ENCODE measurements at regions not wholly inside any gene's neighbourhood (a gene's known extent, or its start where the extent isn't known, plus 50 kb on each side); places are given as distances from the start of the nearest gene placed in this dataset.
A peak's percentile ranks its signal among the peaks of the same experiment; 100 is the strongest.

DNA sequence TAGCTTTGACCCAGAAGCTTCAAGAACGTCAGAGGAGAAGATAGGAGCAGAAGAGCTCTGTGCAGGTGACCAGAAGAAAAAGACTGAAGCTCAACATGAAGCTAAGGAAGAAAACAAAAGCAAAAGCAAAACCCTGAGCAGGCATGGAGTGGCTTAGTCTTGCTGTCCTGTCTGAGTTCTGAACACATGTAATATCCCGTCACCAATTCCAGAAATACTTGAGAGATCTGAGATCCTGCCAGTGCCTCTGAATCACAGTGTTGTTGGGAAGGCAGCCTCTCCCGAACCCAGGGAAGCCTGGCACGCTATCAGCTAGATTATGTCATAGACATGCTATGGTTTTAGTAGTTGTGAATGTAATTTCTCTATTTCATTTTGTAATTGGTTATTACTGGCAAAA, 235.7 kb downstream of the ICE1 start:
- TF ChIP-seq, protein P1, sequence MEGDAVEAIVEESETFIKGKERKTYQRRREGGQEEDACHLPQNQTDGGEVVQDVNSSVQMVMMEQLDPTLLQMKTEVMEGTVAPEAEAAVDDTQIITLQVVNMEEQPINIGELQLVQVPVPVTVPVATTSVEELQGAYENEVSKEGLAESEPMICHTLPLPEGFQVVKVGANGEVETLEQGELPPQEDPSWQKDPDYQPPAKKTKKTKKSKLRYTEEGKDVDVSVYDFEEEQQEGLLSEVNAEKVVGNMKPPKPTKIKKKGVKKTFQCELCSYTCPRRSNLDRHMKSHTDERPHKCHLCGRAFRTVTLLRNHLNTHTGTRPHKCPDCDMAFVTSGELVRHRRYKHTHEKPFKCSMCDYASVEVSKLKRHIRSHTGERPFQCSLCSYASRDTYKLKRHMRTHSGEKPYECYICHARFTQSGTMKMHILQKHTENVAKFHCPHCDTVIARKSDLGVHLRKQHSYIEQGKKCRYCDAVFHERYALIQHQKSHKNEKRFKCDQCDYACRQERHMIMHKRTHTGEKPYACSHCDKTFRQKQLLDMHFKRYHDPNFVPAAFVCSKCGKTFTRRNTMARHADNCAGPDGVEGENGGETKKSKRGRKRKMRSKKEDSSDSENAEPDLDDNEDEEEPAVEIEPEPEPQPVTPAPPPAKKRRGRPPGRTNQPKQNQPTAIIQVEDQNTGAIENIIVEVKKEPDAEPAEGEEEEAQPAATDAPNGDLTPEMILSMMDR (IDR thresholded peaks at IDR 0.05; ENCODE audit: extremely low read depth, missing control alignments) = no peak
- DNase-seq (ENCODE audit: low spot score) = peak; percentile 9

DNA sequence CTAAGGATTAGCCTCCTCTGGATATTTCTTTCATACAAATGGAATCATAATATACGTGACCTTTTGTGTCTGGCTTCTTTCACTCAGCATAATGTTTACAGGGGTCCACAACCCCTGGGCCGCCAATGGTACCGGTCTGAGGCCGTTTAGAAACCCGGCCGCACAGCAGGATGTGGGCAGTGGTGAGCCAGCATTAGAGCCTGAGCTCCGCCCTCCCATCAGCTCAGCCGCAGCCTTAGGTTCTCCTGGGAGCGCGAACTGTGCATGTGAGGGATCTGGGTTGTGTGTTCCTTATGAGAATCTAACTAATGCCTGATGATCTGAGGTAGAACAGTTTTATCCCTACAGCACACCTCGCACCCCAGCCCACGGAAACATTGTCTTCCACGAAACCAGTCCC, 229.7 kb downstream of the ICE1 start:
- TF ChIP-seq, protein P1 (IDR thresholded peaks at IDR 0.05; ENCODE audit: extremely low read depth, missing control alignments) = no peak
- DNase-seq (ENCODE audit: low spot score) = no peak

DNA sequence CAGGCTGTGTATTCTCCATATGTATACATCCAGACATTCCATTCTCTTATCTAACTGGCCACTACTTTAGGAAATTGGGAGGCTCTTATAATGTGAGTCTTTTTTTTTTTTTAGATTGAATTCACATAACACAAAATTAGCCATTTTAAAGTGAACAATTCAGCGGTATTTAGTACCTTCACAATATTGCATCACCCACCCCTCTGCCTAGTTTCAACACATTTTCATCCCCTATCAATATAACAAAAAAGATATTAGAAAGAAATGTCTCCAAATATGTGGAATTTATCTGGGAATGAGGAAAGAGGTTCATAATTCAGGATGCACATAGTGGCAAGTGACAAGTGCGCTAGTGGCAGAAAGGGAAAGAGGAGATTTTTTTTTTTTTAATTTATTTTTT, 228.5 kb downstream of the ICE1 start:
- TF ChIP-seq, protein P1 (IDR thresholded peaks at IDR 0.05; ENCODE audit: extremely low read depth, missing control alignments) = no peak
- no peak for DNase-seq (ENCODE audit: low spot score)

DNA sequence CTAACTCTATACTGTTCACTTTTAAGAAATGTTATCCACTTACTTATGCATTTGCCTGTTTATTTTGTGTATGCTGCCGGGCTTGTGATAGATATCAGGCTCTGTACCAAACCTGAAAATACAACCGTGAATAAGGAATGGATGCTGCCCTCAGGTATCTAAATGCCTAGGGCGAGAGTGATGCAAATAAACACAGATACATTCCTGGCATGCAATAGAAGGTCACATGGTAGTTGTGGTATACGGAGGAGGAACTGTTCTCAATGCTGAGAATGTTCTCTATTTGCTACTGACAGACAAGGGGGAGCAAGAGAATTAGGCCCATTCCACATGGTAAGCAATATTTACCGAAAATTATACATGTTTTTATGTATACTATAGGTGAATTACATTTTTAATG, 227.8 kb downstream of the ICE1 start:
- no peak for DNase-seq (ENCODE audit: low spot score)

DNA sequence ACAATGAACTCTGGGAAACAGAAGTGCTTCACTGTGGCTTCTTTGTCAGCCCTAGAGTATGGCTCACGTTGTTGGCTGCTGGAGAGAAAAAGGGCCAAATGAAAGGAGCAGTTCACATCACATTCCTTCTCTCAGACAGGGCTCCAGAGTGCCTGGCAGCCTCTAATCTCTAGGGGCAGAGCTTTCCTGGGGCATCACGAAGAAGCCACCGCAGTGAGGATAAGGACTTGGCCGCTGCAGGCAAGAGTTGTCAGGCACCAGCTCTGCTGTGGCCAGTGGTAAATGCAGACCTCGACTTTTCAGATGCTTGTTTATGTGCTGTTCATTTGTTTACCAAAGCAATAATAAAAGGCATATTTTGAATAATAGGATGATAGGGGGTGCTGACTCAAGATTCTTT, 227.2 kb downstream of the ICE1 start:
- no peak for DNase-seq (ENCODE audit: low spot score)
- TF ChIP-seq, protein P1 (IDR thresholded peaks at IDR 0.05; ENCODE audit: extremely low read depth, missing control alignments) = no peak

More for the DNA sequence above, 227.8 kb downstream of the ICE1 start:
- TF ChIP-seq, protein P1 (IDR thresholded peaks at IDR 0.05; ENCODE audit: extremely low read depth, missing control alignments) = no peak

DNA sequence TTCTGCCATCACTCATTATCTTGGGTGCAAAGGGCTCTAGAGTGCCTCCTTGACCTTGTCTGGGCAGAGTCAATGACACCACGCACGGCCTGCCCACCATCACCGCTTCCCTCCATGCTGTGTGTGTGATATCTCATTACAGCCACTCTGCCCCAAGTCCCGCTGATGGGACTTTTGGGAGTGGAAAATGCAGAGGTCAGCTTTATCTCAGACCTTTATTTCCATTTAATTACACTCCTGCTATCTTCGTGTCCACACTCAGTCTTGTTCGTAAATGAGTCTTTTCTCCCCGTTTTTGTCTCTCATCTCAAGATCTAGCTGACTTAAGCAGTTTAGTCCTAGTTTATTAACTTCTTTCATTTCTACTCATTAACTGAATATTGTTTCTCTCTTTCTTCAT, 226.2 kb downstream of the ICE1 start:
- TF ChIP-seq, protein P1 (IDR thresholded peaks at IDR 0.05; ENCODE audit: extremely low read depth, missing control alignments) = no peak
- no peak for DNase-seq (ENCODE audit: low spot score)

DNA sequence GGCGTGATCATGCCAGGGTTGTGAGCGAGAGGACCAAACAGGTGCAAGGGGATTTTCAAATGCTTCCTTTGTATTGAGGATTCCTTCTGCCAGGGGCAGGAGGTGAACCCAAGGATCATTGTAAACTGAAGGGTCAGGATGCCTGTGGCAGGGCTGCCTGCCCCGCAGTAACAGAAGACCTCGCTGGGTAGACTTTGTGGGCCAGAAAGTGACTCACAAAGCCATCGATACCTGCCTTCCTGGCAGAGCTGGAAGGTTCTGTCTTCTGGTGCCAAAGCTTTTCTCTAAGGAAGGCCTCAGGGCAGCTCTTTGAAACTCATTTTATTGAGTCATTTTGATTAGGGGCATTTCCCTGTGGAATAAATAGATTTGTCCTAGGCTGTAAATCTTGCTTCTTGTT, 223.4 kb downstream of the ICE1 start:
- TF ChIP-seq, protein P1 (IDR thresholded peaks at IDR 0.05; ENCODE audit: extremely low read depth, missing control alignments) = no peak
- no peak for DNase-seq (ENCODE audit: low spot score)
